Testis (tissue), 2 donors: ENCODE measurements at regions not wholly inside any gene's neighbourhood (a gene's known extent, or its start where the extent isn't known, plus 50 kb on each side); places are given as distances from the start of the nearest gene placed in this dataset.

Experiments
- DNase-seq: peaks from one replicate; pipeline ENCODE4 v3.0.0-alpha.2; 2019
- H3K27ac ChIP-seq, 2 donors: fragments of 200-600 bp; sonication (generic); one replicate each; pipeline ENCODE4 v1.5.1; 2019
- H3K27me3 ChIP-seq: fragments of 200-600 bp; sonication (generic); one replicate; pipeline ENCODE4 v1.5.1; 2019
- H3K36me3 ChIP-seq: fragments of 200-600 bp; sonication (generic); one replicate; pipeline ENCODE4 v1.5.1; 2017; ENCODE audit warnings: low read depth; ENCODE audit errors: missing control alignments
- H3K4me1 ChIP-seq: fragments of 200-600 bp; sonication (generic); one replicate; pipeline ENCODE4 v1.5.1; 2019
- H3K4me3 ChIP-seq, 2 donors: fragments of 200-600 bp; sonication (generic); one replicate each; pipeline ENCODE4 v1.5.1; 2017 to 2019
- H3K9me3 ChIP-seq: fragments of 200-600 bp; sonication (generic); one replicate; pipeline ENCODE4 v1.5.1; 2017
- CTCF ChIP-seq, 3 experiments: fragments of 450-650 bp in 2 of 3; fragments of 200-600 bp in 1 of 3; sonication (generic) in 1 of 3; IDR thresholded peaks; one replicate each; pipeline ENCODE4 v1.5.1; 2016 to 2019; ENCODE audit warnings: antibody characterized with exemption in 3 of 3, mild to moderate bottlenecking in 2 of 3, moderate library complexity in 1 of 3
- POLR2A ChIP-seq: fragments of 450-650 bp; IDR thresholded peaks from one replicate; pipeline ENCODE4 v1.6.1; 2017; ENCODE audit warnings: antibody characterized with exemption, mild to moderate bottlenecking, moderate library complexity
- WGBS, 2 donors: methylation state at CpG; one replicate each; pipeline ENCODE4 v1.1.5; 2018; 5-methylcytosine and 5-hydroxymethylcytosine counted together
- intact Hi-C: fragments of 100-400 bp; cut with DNase I; formaldehyde crosslinking; loops from one replicate; pipeline ENCODE4 v1.15.1; 2023; ENCODE audit warnings: low total_unique reads

- Histone ChIP-seq H3K4me3 (no peak overlapping the region), H3K36me3 (no peaks in the 10 kb centered on the region), H3K27ac (no peak overlapping the region), H3K4me1 (peaks cover 4% of the 10 kb centered on the region), H3K9me3 (no peaks in the 10 kb centered on the region), H3K27me3 (no peaks in the 10 kb centered on the region)
- DNase-seq: peak; percentile 9
- intact Hi-C loops: no loop called here
- 63 to 77% methylated on average over 20 to 22 of the region's 23 CpGs for WGBS, 2 donors
- TF ChIP-seq POLR2A: no peak
- TF ChIP-seq CTCF (IDR thresholded peaks at IDR 0.05): no peak
Measured at GRCh38 chr14:101111620-101112290, 208.2 kb upstream of the RTL1 start.

- 86 to 92% methylated on average over 21 to 22 of the region's 25 CpGs for WGBS, 2 donors
- H3K4me1 ChIP-seq: peaks cover 4% of the 10 kb centered on the region
Measured at GRCh38 chr14:101112351-101113107, 209.0 kb upstream of the RTL1 start.

GRCh38 chr14:101113108-101113612 is 209.6 kb upstream of the RTL1 start:
- no peak overlapping the region for H3K27ac ChIP-seq
- H3K36me3 ChIP-seq: no peaks in the 10 kb centered on the region
- no peak for TF ChIP-seq CTCF (IDR thresholded peaks at IDR 0.05)
- no peak for TF ChIP-seq POLR2A
- H3K4me1 ChIP-seq: peaks cover 4% of the 10 kb centered on the region
- no peaks in the 10 kb centered on the region for H3K27me3 ChIP-seq
- no peak overlapping the region for H3K4me3 ChIP-seq
- 95% methylated on average over 7 to 9 of the region's 9 CpGs for WGBS, 2 donors
- DNase-seq: peak; percentile 10
- H3K9me3 ChIP-seq: no peaks in the 10 kb centered on the region
- intact Hi-C loops: no loop called here

More at GRCh38 chr14:101112351-101113107, 209.0 kb upstream of the RTL1 start:
- peak; percentile 5 for DNase-seq
- no peak for TF ChIP-seq POLR2A
- no peak for TF ChIP-seq CTCF (IDR thresholded peaks at IDR 0.05)
- intact Hi-C loops: no loop called here
- no peak overlapping the region for H3K4me3 ChIP-seq
- H3K9me3 ChIP-seq: no peaks in the 10 kb centered on the region
- H3K27me3 ChIP-seq: no peaks in the 10 kb centered on the region
- no peak overlapping the region for H3K27ac ChIP-seq
- no peaks in the 10 kb centered on the region for H3K36me3 ChIP-seq

- TF ChIP-seq CTCF (IDR thresholded peaks at IDR 0.05): no peak
- TF ChIP-seq POLR2A: no peak
- Histone ChIP-seq H3K4me1 (peaks cover 4% of the 10 kb centered on the region), H3K27me3 (no peaks in the 10 kb centered on the region), H3K36me3 (no peaks in the 10 kb centered on the region), H3K9me3 (no peaks in the 10 kb centered on the region), H3K27ac (no peak overlapping the region), H3K4me3 (no peak overlapping the region)
- intact Hi-C loops: no loop called here
- WGBS, 2 donors: 86 to 94% methylated on average over 10 to 16 of the region's 16 CpGs
- peak; percentile 9 for DNase-seq
Measured at GRCh38 chr14:101113835-101114725, 210.6 kb upstream of the RTL1 start.
